Gastroesophageal sphincter (tissue), 3 donors: ENCODE measurements at regions not wholly inside any gene's neighbourhood (a gene's known extent, or its start where the extent isn't known, plus 50 kb on each side); places are given as distances from the start of the nearest gene placed in this dataset.

Experiments
- EP300 ChIP-seq: sonication (generic); formaldehyde crosslinking; IDR thresholded peaks from one replicate; pipeline ENCODE4 v1.6.1; 2017; ENCODE audit warnings: antibody characterized with exemption, mild to moderate bottlenecking
- TF ChIP-seq, protein P1 (sequence below), 4 experiments: fragments of 200-600 bp in 2 of 4; fragments of 450-650 bp in 2 of 4; sonication (generic) in 1 of 4; IDR thresholded peaks; one replicate each; pipeline ENCODE4 v1.5.1; 2017 to 2019; ENCODE audit warnings: antibody characterized with exemption in 4 of 4, mild to moderate bottlenecking in 2 of 4, moderate library complexity in 2 of 4

DNA sequence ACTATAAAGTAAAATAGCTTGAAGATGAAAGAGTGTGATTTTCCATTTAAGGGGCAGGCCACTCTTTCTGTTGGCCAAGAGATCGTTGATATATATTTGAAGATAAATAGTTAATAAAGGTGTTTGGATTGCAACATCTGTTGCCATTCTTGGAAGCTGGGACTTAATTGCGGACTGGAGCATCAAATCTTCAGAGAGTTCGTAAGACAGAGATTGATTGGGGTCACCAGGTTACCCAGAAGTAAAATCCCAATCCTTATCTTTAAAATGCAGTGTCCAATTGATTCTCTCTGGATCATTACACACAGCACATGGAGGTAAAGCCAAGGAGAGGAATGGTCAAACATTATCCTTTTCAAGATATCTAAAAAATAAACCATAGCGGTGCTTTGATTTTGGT lies 220.8 kb upstream of the HES1 start:
- no peak for TF ChIP-seq EP300
- TF ChIP-seq, protein P1, sequence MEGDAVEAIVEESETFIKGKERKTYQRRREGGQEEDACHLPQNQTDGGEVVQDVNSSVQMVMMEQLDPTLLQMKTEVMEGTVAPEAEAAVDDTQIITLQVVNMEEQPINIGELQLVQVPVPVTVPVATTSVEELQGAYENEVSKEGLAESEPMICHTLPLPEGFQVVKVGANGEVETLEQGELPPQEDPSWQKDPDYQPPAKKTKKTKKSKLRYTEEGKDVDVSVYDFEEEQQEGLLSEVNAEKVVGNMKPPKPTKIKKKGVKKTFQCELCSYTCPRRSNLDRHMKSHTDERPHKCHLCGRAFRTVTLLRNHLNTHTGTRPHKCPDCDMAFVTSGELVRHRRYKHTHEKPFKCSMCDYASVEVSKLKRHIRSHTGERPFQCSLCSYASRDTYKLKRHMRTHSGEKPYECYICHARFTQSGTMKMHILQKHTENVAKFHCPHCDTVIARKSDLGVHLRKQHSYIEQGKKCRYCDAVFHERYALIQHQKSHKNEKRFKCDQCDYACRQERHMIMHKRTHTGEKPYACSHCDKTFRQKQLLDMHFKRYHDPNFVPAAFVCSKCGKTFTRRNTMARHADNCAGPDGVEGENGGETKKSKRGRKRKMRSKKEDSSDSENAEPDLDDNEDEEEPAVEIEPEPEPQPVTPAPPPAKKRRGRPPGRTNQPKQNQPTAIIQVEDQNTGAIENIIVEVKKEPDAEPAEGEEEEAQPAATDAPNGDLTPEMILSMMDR (IDR thresholded peaks at IDR 0.05) = no peak
